ENCODE measurements at regions not wholly inside any gene's neighbourhood (a gene's known extent, or its start where the extent isn't known, plus 50 kb on each side); places are given as distances from the start of the nearest gene placed in this dataset.

DNA sequence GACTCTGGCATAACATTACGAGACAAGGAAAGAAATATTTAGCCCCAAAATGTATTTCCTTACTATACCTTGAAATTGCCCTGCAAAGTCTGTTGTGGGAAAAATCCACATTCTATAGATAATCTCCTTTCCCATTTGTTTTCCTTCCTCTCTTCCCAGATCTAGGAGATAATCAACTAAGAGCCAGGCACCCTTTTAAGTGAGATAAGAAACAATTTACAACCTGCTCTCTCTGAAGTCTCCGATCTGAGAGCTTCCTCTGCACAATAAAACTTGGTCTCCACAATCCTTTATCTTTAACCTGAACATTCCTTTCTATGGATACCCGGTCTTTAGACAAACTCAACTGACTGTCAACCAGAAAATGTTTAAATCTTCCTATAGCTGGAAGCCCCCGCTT, 1160.7 kb upstream of the NRXN1 start:
- DNase-seq (ENCODE audit: unreplicated experiment): no peak
- CTCF ChIA-PET: no interaction called here
- Mint-ChIP-seq H3K4me1 (ENCODE audit: insufficient read depth, unreplicated experiment) (no peaks in the 10 kb centered on the region), H3K27me3 (ENCODE audit: insufficient read depth, unreplicated experiment) (no peaks in the 10 kb centered on the region), H3K9me3 (ENCODE audit: unreplicated experiment) (no peaks in the 10 kb centered on the region), H3K27ac (ENCODE audit: low read depth, unreplicated experiment) (no peak overlapping the region), H3K4me3 (ENCODE audit: unreplicated experiment) (no peak overlapping the region), H3K36me3 (ENCODE audit: insufficient read depth, unreplicated experiment) (no peaks in the 10 kb centered on the region)
- intact Hi-C loops (cut with micrococcal nuclease): no loop called here
- TF ChIP-seq CTCF (IDR thresholded peaks at IDR 0.05; ENCODE audit: unreplicated experiment): no peak
- POLR2A ChIA-PET: no interaction called here
- no TSS peak for BruUV-seq (replicated peaks)

DNA sequence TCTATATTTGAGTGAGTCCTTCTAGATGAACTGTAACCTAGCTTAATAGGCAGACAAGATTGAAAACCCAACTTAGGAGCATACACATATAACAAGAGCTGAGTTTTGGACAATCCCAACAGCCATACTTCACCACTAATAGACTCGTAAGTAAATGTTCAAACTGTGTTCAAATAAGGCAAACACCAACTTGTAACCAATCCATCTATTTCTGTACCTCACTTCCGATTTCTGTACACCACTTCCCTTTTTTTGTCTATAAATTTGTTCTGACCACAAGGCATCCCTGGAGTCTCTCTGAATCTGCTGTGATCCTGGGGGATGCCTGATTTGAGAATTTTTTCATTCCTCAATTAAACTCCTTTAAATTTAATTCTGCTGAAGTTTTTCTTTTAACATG, 1149.1 kb upstream of the NRXN1 start:
- no peak overlapping the region for H3K27ac Mint-ChIP-seq (ENCODE audit: low read depth, unreplicated experiment)
- intact Hi-C loops (cut with micrococcal nuclease): no loop called here
- H3K9me3 Mint-ChIP-seq (ENCODE audit: unreplicated experiment): peaks cover 7% of the 10 kb centered on the region
- CTCF ChIA-PET: interaction anchor here (0.7 kb wide), 1 partner anchor 14 kb away, joined by 3 read pairs; no protein-coding TSS in a partner anchor
- H3K4me3 Mint-ChIP-seq (ENCODE audit: unreplicated experiment): no peak overlapping the region
- no peaks in the 10 kb centered on the region for H3K27me3 Mint-ChIP-seq (ENCODE audit: insufficient read depth, unreplicated experiment)
- TF ChIP-seq CTCF (IDR thresholded peaks at IDR 0.05; ENCODE audit: unreplicated experiment): no peak
- no TSS peak for BruUV-seq (replicated peaks)
- POLR2A ChIA-PET: interaction anchor here (0.6 kb wide), 1 partner anchor 20 kb away, joined by 5 read pairs; no protein-coding TSS in a partner anchor
- H3K4me1 Mint-ChIP-seq (ENCODE audit: insufficient read depth, unreplicated experiment): no peaks in the 10 kb centered on the region
- H3K36me3 Mint-ChIP-seq (ENCODE audit: insufficient read depth, unreplicated experiment): no peaks in the 10 kb centered on the region
- DNase-seq (ENCODE audit: unreplicated experiment): no peak

- Mint-ChIP-seq H3K36me3 (ENCODE audit: insufficient read depth, unreplicated experiment) (no peaks in the 10 kb centered on the region), H3K9me3 (ENCODE audit: unreplicated experiment) (peaks cover 7% of the 10 kb centered on the region), H3K4me1 (ENCODE audit: insufficient read depth, unreplicated experiment) (no peaks in the 10 kb centered on the region), H3K27me3 (ENCODE audit: insufficient read depth, unreplicated experiment) (no peaks in the 10 kb centered on the region), H3K4me3 (ENCODE audit: unreplicated experiment) (no peak overlapping the region), H3K27ac (ENCODE audit: low read depth, unreplicated experiment) (no peak overlapping the region)
- no TSS peak for BruUV-seq (replicated peaks)
- no peak for DNase-seq (ENCODE audit: unreplicated experiment)
- intact Hi-C loops (cut with micrococcal nuclease): no loop called here
- no peak for TF ChIP-seq CTCF (IDR thresholded peaks at IDR 0.05; ENCODE audit: unreplicated experiment)
- CTCF ChIA-PET: no interaction called here
- POLR2A ChIA-PET: no interaction called here
Measured at GRCh38 chr2:52178845-52179244, 1146.9 kb upstream of the NRXN1 start.

GRCh38 chr2:52145005-52145404, 1113.1 kb upstream of the NRXN1 start:
- Mint-ChIP-seq H3K36me3 (ENCODE audit: insufficient read depth, unreplicated experiment) (no peaks in the 10 kb centered on the region), H3K27ac (ENCODE audit: low read depth, unreplicated experiment) (no peak overlapping the region), H3K4me3 (ENCODE audit: unreplicated experiment) (no peak overlapping the region), H3K27me3 (ENCODE audit: insufficient read depth, unreplicated experiment) (no peaks in the 10 kb centered on the region), H3K4me1 (ENCODE audit: insufficient read depth, unreplicated experiment) (no peaks in the 10 kb centered on the region), H3K9me3 (ENCODE audit: unreplicated experiment) (no peaks in the 10 kb centered on the region)
- intact Hi-C loops (cut with micrococcal nuclease): no loop called here
- no peak for DNase-seq (ENCODE audit: unreplicated experiment)
- BruUV-seq (replicated peaks): no TSS peak
- ChIA-PET POLR2A (no interaction called here), CTCF (interaction anchor here (1.0 kb wide), 1 partner anchor 30 kb away, joined by 3 read pairs; no protein-coding TSS in a partner anchor)
- TF ChIP-seq CTCF (IDR thresholded peaks at IDR 0.05; ENCODE audit: unreplicated experiment): no peak
